OCI-LY1 (cell line): ENCODE measurements at regions not wholly inside any gene's neighbourhood (a gene's known extent, or its start where the extent isn't known, plus 50 kb on each side); places are given as distances from the start of the nearest gene placed in this dataset.

Experiments used
- EZH2 ChIP-seq: fragments of 200-600 bp; sonication (generic), shearing (Covaris generic); IDR thresholded peaks from 2 replicates; pipeline ENCODE4 v1.8.0; 2017; ENCODE audit warnings: borderline replicate concordance, mixed run types, mild to moderate bottlenecking, antibody characterized with exemption, low read length, moderate library complexity, mixed read lengths
- TF ChIP-seq, protein P1 (sequence below): fragments of 200-600 bp; sonication (generic), shearing (Covaris generic); IDR thresholded peaks from 2 replicates; pipeline ENCODE4 v1.5.1; 2017; ENCODE audit warnings: mild to moderate bottlenecking, antibody characterized with exemption, low read length, moderate library complexity, mixed read lengths

DNA sequence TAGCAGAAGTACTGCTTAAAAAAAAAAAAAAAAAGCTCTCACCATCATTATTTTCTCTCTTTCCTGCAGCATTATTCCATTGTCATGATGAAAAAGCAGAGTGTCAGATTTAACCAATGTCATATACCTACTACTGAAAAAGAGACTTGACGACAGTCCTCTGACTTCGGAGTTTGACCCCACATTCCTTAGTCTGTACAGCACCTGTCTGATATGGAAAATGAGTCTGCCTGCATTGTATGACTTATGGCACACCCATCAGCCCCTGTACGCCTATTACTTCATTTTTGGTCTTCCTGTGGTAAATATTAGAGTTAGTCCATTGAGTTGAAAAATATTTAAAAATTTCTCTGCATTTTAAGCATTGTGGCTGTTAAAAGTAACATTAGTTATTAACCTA, 54.5 kb upstream of the NOX4 start:
- TF ChIP-seq, protein P1, sequence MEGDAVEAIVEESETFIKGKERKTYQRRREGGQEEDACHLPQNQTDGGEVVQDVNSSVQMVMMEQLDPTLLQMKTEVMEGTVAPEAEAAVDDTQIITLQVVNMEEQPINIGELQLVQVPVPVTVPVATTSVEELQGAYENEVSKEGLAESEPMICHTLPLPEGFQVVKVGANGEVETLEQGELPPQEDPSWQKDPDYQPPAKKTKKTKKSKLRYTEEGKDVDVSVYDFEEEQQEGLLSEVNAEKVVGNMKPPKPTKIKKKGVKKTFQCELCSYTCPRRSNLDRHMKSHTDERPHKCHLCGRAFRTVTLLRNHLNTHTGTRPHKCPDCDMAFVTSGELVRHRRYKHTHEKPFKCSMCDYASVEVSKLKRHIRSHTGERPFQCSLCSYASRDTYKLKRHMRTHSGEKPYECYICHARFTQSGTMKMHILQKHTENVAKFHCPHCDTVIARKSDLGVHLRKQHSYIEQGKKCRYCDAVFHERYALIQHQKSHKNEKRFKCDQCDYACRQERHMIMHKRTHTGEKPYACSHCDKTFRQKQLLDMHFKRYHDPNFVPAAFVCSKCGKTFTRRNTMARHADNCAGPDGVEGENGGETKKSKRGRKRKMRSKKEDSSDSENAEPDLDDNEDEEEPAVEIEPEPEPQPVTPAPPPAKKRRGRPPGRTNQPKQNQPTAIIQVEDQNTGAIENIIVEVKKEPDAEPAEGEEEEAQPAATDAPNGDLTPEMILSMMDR = no peak
- no peak for TF ChIP-seq EZH2
